Glutamatergic neuron (in vitro differentiated cells): ENCODE measurements at regions not wholly inside any gene's neighbourhood (a gene's known extent, or its start where the extent isn't known, plus 50 kb on each side); places are given as distances from the start of the nearest gene placed in this dataset.
"Not testable (repeated sequence)": the region's sequence is repeated elsewhere in the genome, so short reads cannot be mapped to it uniquely, and the experiment has no call there.

ENCODE experiments used
- DNase-seq: peaks from one replicate; pipeline ENCODE4 v3.0.0; 2022
- H3K27ac Mint-ChIP-seq: one replicate; pipeline ENCODE4 v1.8.0; 2020; ENCODE audit warnings: mild to moderate bottlenecking, mixed read lengths, inconsistent platforms; ENCODE audit not compliant: unreplicated experiment
- H3K27me3 Mint-ChIP-seq: one replicate; pipeline ENCODE4 v1.8.0; 2020; ENCODE audit warnings: mild to moderate bottlenecking, moderate library complexity, mixed read lengths, inconsistent platforms; ENCODE audit not compliant: unreplicated experiment
- H3K36me3 Mint-ChIP-seq: one replicate; pipeline ENCODE4 v1.8.0; 2020; ENCODE audit warnings: mild to moderate bottlenecking, mixed read lengths, inconsistent platforms; ENCODE audit not compliant: unreplicated experiment
- H3K4me1 Mint-ChIP-seq: one replicate; pipeline ENCODE4 v1.8.0; 2020; ENCODE audit warnings: mild to moderate bottlenecking, low read depth, mixed read lengths, inconsistent platforms; ENCODE audit not compliant: unreplicated experiment
- H3K4me3 Mint-ChIP-seq: one replicate; pipeline ENCODE4 v1.8.0; 2020; ENCODE audit warnings: mild to moderate bottlenecking, mixed read lengths, inconsistent platforms; ENCODE audit not compliant: unreplicated experiment
- H3K9me3 Mint-ChIP-seq: one replicate; pipeline ENCODE4 v1.8.0; 2020; ENCODE audit warnings: mild to moderate bottlenecking, moderate library complexity, mixed read lengths, inconsistent platforms; ENCODE audit not compliant: unreplicated experiment
- TF ChIP-seq, protein P1 (sequence below): fragments of 200-600 bp; sonication (generic); IDR thresholded peaks from one replicate; pipeline ENCODE4 v1.5.0; 2021; ENCODE audit not compliant: partially characterized antibody, unreplicated experiment

- DNase-seq, result no peak
- H3K27ac Mint-ChIP-seq, result no peak overlapping the region
- H3K36me3 Mint-ChIP-seq, result no peaks in the 10 kb centered on the region
- H3K27me3 Mint-ChIP-seq, result no peaks in the 10 kb centered on the region
- TF ChIP-seq, protein P1, sequence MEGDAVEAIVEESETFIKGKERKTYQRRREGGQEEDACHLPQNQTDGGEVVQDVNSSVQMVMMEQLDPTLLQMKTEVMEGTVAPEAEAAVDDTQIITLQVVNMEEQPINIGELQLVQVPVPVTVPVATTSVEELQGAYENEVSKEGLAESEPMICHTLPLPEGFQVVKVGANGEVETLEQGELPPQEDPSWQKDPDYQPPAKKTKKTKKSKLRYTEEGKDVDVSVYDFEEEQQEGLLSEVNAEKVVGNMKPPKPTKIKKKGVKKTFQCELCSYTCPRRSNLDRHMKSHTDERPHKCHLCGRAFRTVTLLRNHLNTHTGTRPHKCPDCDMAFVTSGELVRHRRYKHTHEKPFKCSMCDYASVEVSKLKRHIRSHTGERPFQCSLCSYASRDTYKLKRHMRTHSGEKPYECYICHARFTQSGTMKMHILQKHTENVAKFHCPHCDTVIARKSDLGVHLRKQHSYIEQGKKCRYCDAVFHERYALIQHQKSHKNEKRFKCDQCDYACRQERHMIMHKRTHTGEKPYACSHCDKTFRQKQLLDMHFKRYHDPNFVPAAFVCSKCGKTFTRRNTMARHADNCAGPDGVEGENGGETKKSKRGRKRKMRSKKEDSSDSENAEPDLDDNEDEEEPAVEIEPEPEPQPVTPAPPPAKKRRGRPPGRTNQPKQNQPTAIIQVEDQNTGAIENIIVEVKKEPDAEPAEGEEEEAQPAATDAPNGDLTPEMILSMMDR, result no peak
- H3K4me3 Mint-ChIP-seq, result no peak overlapping the region
- H3K4me1 Mint-ChIP-seq, result no peaks in the 10 kb centered on the region
- no peaks in the 10 kb centered on the region for H3K9me3 Mint-ChIP-seq
Observed at GRCh38 chr18:42373584-42373983, 418.6 kb downstream of the PIK3C3 start.

- Mint-ChIP-seq H3K9me3 (no peaks in the 10 kb centered on the region), H3K27ac (no peak overlapping the region), H3K36me3 (no peaks in the 10 kb centered on the region), H3K27me3 (no peaks in the 10 kb centered on the region), H3K4me1 (no peaks in the 10 kb centered on the region), H3K4me3 (no peak overlapping the region)
- DNase-seq, result no peak
- TF ChIP-seq, protein P1, result no peak
Observed at GRCh38 chr18:42374961-42375360, 419.9 kb downstream of the PIK3C3 start.

- not testable (repeated sequence) for H3K9me3 Mint-ChIP-seq, H3K4me3 Mint-ChIP-seq, DNase-seq, H3K36me3 Mint-ChIP-seq, H3K27me3 Mint-ChIP-seq, H3K4me1 Mint-ChIP-seq, H3K27ac Mint-ChIP-seq
Observed at GRCh38 chr18:42378854-42379253, 423.8 kb downstream of the PIK3C3 start.

GRCh38 chr18:42381236-42381635, 426.2 kb downstream of the PIK3C3 start:
- H3K27ac Mint-ChIP-seq, H3K9me3 Mint-ChIP-seq, H3K4me3 Mint-ChIP-seq, H3K36me3 Mint-ChIP-seq, DNase-seq, H3K27me3 Mint-ChIP-seq, H3K4me1 Mint-ChIP-seq: not testable (repeated sequence)

DNA sequence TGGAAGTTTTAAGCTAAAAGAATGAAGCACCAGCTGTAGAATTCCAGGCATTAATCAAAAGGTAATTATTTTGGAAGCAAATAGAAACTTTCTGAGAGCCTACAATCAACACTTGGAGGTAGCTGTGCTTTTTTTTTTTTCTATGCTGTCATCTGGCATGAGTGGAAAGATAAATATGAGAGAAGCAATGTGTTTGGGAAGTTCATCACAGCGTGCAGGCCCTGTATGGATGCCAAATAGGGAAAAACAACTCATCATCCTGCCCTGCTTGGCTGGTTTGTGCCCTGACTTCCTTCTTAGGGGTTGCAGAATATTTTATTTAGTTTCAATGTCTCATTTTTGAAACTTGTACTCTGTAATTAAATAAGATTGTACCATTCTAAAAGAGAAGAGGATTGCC, 437.4 kb downstream of the PIK3C3 start:
- TF ChIP-seq, protein P1, result no peak
- H3K27me3 Mint-ChIP-seq, result peaks cover 1% of the 10 kb centered on the region
- no peak overlapping the region for H3K4me3 Mint-ChIP-seq
- H3K36me3 Mint-ChIP-seq, result peaks cover 5% of the 10 kb centered on the region
- H3K4me1 Mint-ChIP-seq, result no peaks in the 10 kb centered on the region
- no peak overlapping the region for H3K27ac Mint-ChIP-seq
- no peak for DNase-seq
- no peaks in the 10 kb centered on the region for H3K9me3 Mint-ChIP-seq

DNA sequence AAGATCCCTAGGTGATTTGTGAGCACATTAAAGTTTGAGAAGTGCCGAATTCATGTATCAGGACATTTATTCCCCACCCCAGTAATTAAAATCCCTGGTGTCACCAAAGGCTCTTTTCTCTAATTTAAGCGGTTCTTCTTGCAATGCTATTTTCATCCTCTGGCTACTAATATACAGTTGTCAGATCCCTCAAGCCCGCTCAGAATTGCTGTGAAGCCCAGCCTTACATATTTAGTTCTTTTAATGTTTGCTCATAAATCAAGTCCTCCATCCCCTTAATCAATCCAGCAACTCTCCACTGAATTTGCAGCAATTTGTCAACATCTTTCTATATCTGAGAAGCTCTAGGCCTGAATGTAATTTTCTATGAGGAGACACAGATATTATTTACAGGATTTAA, 437.9 kb downstream of the PIK3C3 start:
- TF ChIP-seq, protein P1, result no peak
- Mint-ChIP-seq H3K27me3 (peaks cover 1% of the 10 kb centered on the region), H3K36me3 (peaks cover 5% of the 10 kb centered on the region), H3K4me1 (no peaks in the 10 kb centered on the region), H3K9me3 (no peaks in the 10 kb centered on the region), H3K4me3 (no peak overlapping the region), H3K27ac (no peak overlapping the region)
- no peak for DNase-seq
